RWPE2 (cell line): ENCODE measurements at regions not wholly inside any gene's neighbourhood (a gene's known extent, or its start where the extent isn't known, plus 50 kb on each side); places are given as distances from the start of the nearest gene placed in this dataset.

Source experiments
- ATAC-seq: fragments of 200-7000 bp; cut with Tn5 transposase; 3 replicates; pipeline ENCODE4 v1.9.1; 2021; ENCODE audit warnings: low read depth
- DNase-seq: peaks from one replicate; pipeline ENCODE4 v3.0.0-alpha.2; 2020; ENCODE audit warnings: low spot score
- H3K27ac ChIP-seq: fragments of 450-650 bp; 2 replicates; pipeline ENCODE4 v1.5.1; 2017; ENCODE audit warnings: mild to moderate bottlenecking; ENCODE audit not compliant: poor library complexity, severe bottlenecking
- H3K27me3 ChIP-seq: fragments of 250-450 bp; sonication (Bioruptor Pico); 2 replicates; pipeline ENCODE4 v1.5.1; 2021; ENCODE audit warnings: mild to moderate bottlenecking, moderate library complexity; ENCODE audit not compliant: insufficient read depth, poor library complexity, severe bottlenecking
- H3K36me3 ChIP-seq: fragments of 250-450 bp; sonication (Bioruptor Pico); 2 replicates; pipeline ENCODE4 v1.5.1; 2020; ENCODE audit warnings: low read depth, mild to moderate bottlenecking, moderate library complexity
- H3K4me1 ChIP-seq: fragments of 250-450 bp; sonication (Bioruptor Pico); 2 replicates; pipeline ENCODE4 v1.5.1; 2021; ENCODE audit warnings: mild to moderate bottlenecking, moderate library complexity; ENCODE audit not compliant: insufficient read depth, poor library complexity, severe bottlenecking
- H3K4me3 ChIP-seq: fragments of 250-450 bp; sonication (Bioruptor Pico); 2 replicates; pipeline ENCODE4 v1.5.1; 2021; ENCODE audit warnings: mild to moderate bottlenecking, moderate library complexity; ENCODE audit not compliant: severe bottlenecking
- H3K9me3 ChIP-seq: fragments of 250-450 bp; sonication (Bioruptor Pico); 2 replicates; pipeline ENCODE4 v1.5.1; 2021; ENCODE audit warnings: mild to moderate bottlenecking, moderate library complexity; ENCODE audit not compliant: severe bottlenecking
- CTCF ChIP-seq: fragments of 450-650 bp; IDR thresholded peaks from one replicate; pipeline ENCODE4 v1.5.1; 2017; ENCODE audit warnings: mild to moderate bottlenecking, moderate library complexity; ENCODE audit not compliant: poor library complexity, severe bottlenecking

GRCh38 chr11:30749268-30749667 is 163.1 kb upstream of the MPPED2 start:
- Histone ChIP-seq H3K9me3 (no peaks in the 10 kb centered on the region), H3K36me3 (no peaks in the 10 kb centered on the region), H3K27ac (no peak overlapping the region), H3K4me3 (no peak overlapping the region), H3K4me1 (no peaks in the 10 kb centered on the region), H3K27me3 (no peaks in the 10 kb centered on the region)
- DNase-seq (no peak), ATAC-seq (no peak)
- no peak for TF ChIP-seq CTCF

- no peak overlapping the region for H3K4me3 ChIP-seq
- DNase-seq (no peak), ATAC-seq (peak; percentile 58; the same call in 2 of the 3 replicates)
- H3K27me3 ChIP-seq = no peaks in the 10 kb centered on the region
- H3K9me3 ChIP-seq = no peaks in the 10 kb centered on the region
- TF ChIP-seq CTCF = no peak
- H3K4me1 ChIP-seq = no peaks in the 10 kb centered on the region
- no peaks in the 10 kb centered on the region for H3K36me3 ChIP-seq
- H3K27ac ChIP-seq = no peak overlapping the region
Observed at GRCh38 chr11:30741039-30741550, 154.9 kb upstream of the MPPED2 start.

GRCh38 chr11:30740091-30740490 is 153.9 kb upstream of the MPPED2 start:
- H3K9me3 ChIP-seq = no peaks in the 10 kb centered on the region
- H3K4me1 ChIP-seq = no peaks in the 10 kb centered on the region
- TF ChIP-seq CTCF = no peak
- H3K36me3 ChIP-seq = no peaks in the 10 kb centered on the region
- H3K27me3 ChIP-seq = no peaks in the 10 kb centered on the region
- no peak overlapping the region for H3K27ac ChIP-seq
- ATAC-seq (no peak), DNase-seq (no peak)
- no peak overlapping the region for H3K4me3 ChIP-seq

GRCh38 chr11:30735946-30736345 is 149.8 kb upstream of the MPPED2 start:
- ATAC-seq (no peak), DNase-seq (no peak)
- H3K9me3 ChIP-seq = no peaks in the 10 kb centered on the region
- no peaks in the 10 kb centered on the region for H3K27me3 ChIP-seq
- no peak for TF ChIP-seq CTCF
- no peaks in the 10 kb centered on the region for H3K36me3 ChIP-seq
- H3K27ac ChIP-seq = no peak overlapping the region
- no peak overlapping the region for H3K4me3 ChIP-seq
- H3K4me1 ChIP-seq = no peaks in the 10 kb centered on the region

GRCh38 chr11:30733748-30734147 is 147.6 kb upstream of the MPPED2 start:
- TF ChIP-seq CTCF = no peak
- H3K4me3 ChIP-seq = no peak overlapping the region
- H3K9me3 ChIP-seq = no peaks in the 10 kb centered on the region
- no peaks in the 10 kb centered on the region for H3K36me3 ChIP-seq
- no peaks in the 10 kb centered on the region for H3K27me3 ChIP-seq
- H3K27ac ChIP-seq = no peak overlapping the region
- DNase-seq = no peak
- H3K4me1 ChIP-seq = no peaks in the 10 kb centered on the region
- no peak for ATAC-seq
